Upper lobe of left lung (tissue), 6 donors: ENCODE measurements at regions not wholly inside any gene's neighbourhood (a gene's known extent, or its start where the extent isn't known, plus 50 kb on each side); places are given as distances from the start of the nearest gene placed in this dataset.

Source experiments
- ATAC-seq, 2 donors: fragments of 200-7000 bp; cut with Tn5 transposase; one replicate each; pipeline ENCODE4 v1.9.1; 2022; ENCODE audit warnings: mild to moderate bottlenecking in 2 of 2, moderate library complexity in 2 of 2; ENCODE audit not compliant: low FRiP score in 2 of 2
- DNase-seq, 2 donors: peaks; one replicate each; pipeline ENCODE4 v3.0.0-alpha.2; 2019 to 2020
- H3K27ac ChIP-seq, 4 donors: fragments of 200-600 bp; sonication (generic); one replicate each; pipeline ENCODE4 v1.5.1; 2016 to 2019
- H3K27me3 ChIP-seq, 4 donors: fragments of 200-600 bp; sonication (generic); one replicate each; pipeline ENCODE4 v1.5.1; 2017 to 2019
- H3K36me3 ChIP-seq, 4 donors: fragments of 200-600 bp; sonication (generic); one replicate each; pipeline ENCODE4 v1.5.1; 2016 to 2019
- H3K4me1 ChIP-seq, 4 donors: fragments of 200-600 bp; sonication (generic); one replicate each; pipeline ENCODE4 v1.5.1; 2018 to 2019
- H3K4me3 ChIP-seq, 4 donors: fragments of 200-600 bp; sonication (generic); one replicate each; pipeline ENCODE4 v1.5.1; 2017 to 2019; ENCODE audit warnings: mild to moderate bottlenecking in 2 of 4, moderate library complexity in 1 of 4
- H3K9me3 ChIP-seq, 4 donors: fragments of 200-600 bp; sonication (generic); one replicate each; pipeline ENCODE4 v1.5.1; 2018 to 2019
- CTCF ChIP-seq, 6 experiments: fragments of 450-650 bp in 4 of 6; fragments of 200-600 bp in 2 of 6; sonication (generic) in 2 of 6; IDR thresholded peaks; one replicate each; pipeline ENCODE4 v1.5.1; 2016 to 2019; ENCODE audit warnings: antibody characterized with exemption in 6 of 6
- EP300 ChIP-seq, 4 donors: sonication (generic); formaldehyde crosslinking; IDR thresholded peaks; one replicate each; pipeline ENCODE4 v1.5.1; 2017; ENCODE audit warnings: antibody characterized with exemption in 4 of 4, control low read depth in 2 of 4
- POLR2A ChIP-seq, 4 donors: fragments of 450-650 bp; IDR thresholded peaks; one replicate each; pipeline ENCODE4 v1.5.1; 2016 to 2017; ENCODE audit warnings: antibody characterized with exemption in 4 of 4, mild to moderate bottlenecking in 2 of 4
- POLR2AphosphoS5 ChIP-seq, 2 donors: sonication (generic); formaldehyde crosslinking; IDR thresholded peaks; one replicate each; pipeline ENCODE4 v1.5.1; 2017; ENCODE audit warnings: antibody characterized with exemption in 2 of 2
- WGBS, 2 donors: methylation state at CpG; one replicate each; pipeline ENCODE4 v1.1.5; 2017 to 2018; 5-methylcytosine and 5-hydroxymethylcytosine counted together
- donor health status: DM: no; HTN: no; CAD: no; lungs with moderate emphysema.
- donor health status: DM: no; HTN: yes; CAD: no; lungs with severe emphysema.

GRCh38 chr12:107144441-107144840, 51.1 kb upstream of the CRY1 start:
- no peaks in the 10 kb centered on the region for H3K36me3 ChIP-seq
- no peaks in the 10 kb centered on the region for H3K4me1 ChIP-seq
- TF ChIP-seq POLR2A (IDR thresholded peaks at IDR 0.05) (no peak), CTCF (IDR thresholded peaks at IDR 0.05) (no peak), POLR2AphosphoS5 (IDR thresholded peaks at IDR 0.05) (no peak), EP300 (IDR thresholded peaks at IDR 0.05) (no peak)
- WGBS, 2 donors = 86 to 87% methylated on average over 7 of the region's 7 CpGs
- DNase-seq (no peak), ATAC-seq (no peak)
- no peak overlapping the region for H3K27ac ChIP-seq
- H3K9me3 ChIP-seq = no peaks in the 10 kb centered on the region
- H3K27me3 ChIP-seq = no peaks in the 10 kb centered on the region
- no peak overlapping the region for H3K4me3 ChIP-seq

GRCh38 chr12:107144990-107145389, 51.6 kb upstream of the CRY1 start:
- WGBS, 2 donors = 45 to 66% methylated on average over 2 of the region's 2 CpGs
- DNase-seq (no peak), ATAC-seq (no peak)
- Histone ChIP-seq H3K4me3 (no peak overlapping the region), H3K27ac (no peak overlapping the region), H3K27me3 (no peaks in the 10 kb centered on the region), H3K4me1 (no peaks in the 10 kb centered on the region), H3K36me3 (no peaks in the 10 kb centered on the region), H3K9me3 (no peaks in the 10 kb centered on the region)
- TF ChIP-seq CTCF (IDR thresholded peaks at IDR 0.05) (no peak), POLR2AphosphoS5 (IDR thresholded peaks at IDR 0.05) (no peak), EP300 (IDR thresholded peaks at IDR 0.05) (no peak), POLR2A (IDR thresholded peaks at IDR 0.05) (no peak)

- Histone ChIP-seq H3K27ac (no peak overlapping the region), H3K4me1 (no peaks in the 10 kb centered on the region), H3K9me3 (no peaks in the 10 kb centered on the region), H3K4me3 (no peak overlapping the region), H3K27me3 (no peaks in the 10 kb centered on the region), H3K36me3 (no peaks in the 10 kb centered on the region)
- WGBS, 2 donors = 55 to 64% methylated on average over 6 of the region's 6 CpGs
- DNase-seq = no peak
- ATAC-seq = no peak
- TF ChIP-seq POLR2AphosphoS5 (IDR thresholded peaks at IDR 0.05) = no peak
- TF ChIP-seq POLR2A (IDR thresholded peaks at IDR 0.05) = no peak
- no peak for TF ChIP-seq EP300 (IDR thresholded peaks at IDR 0.05)
- no peak for TF ChIP-seq CTCF (IDR thresholded peaks at IDR 0.05)
These were observed 52.0 kb upstream of the CRY1 start for GRCh38 chr12:107145397-107145796.

GRCh38 chr12:107148107-107148506, 54.8 kb upstream of the CRY1 start:
- no peaks in the 10 kb centered on the region for H3K36me3 ChIP-seq
- no peaks in the 10 kb centered on the region for H3K4me1 ChIP-seq
- no peak overlapping the region for H3K27ac ChIP-seq
- 58 to 63% methylated on average over 2 of the region's 2 CpGs for WGBS, 2 donors
- TF ChIP-seq CTCF (IDR thresholded peaks at IDR 0.05) (no peak), EP300 (IDR thresholded peaks at IDR 0.05) (no peak), POLR2AphosphoS5 (IDR thresholded peaks at IDR 0.05) (no peak), POLR2A (IDR thresholded peaks at IDR 0.05) (no peak)
- H3K4me3 ChIP-seq = no peak overlapping the region
- no peaks in the 10 kb centered on the region for H3K27me3 ChIP-seq
- no peak for ATAC-seq
- DNase-seq = no peak
- no peaks in the 10 kb centered on the region for H3K9me3 ChIP-seq

GRCh38 chr12:107152315-107152714, 59.0 kb upstream of the CRY1 start:
- Histone ChIP-seq H3K9me3 (no peaks in the 10 kb centered on the region), H3K27ac (no peak overlapping the region), H3K4me3 (no peak overlapping the region), H3K36me3 (no peaks in the 10 kb centered on the region), H3K27me3 (no peaks in the 10 kb centered on the region), H3K4me1 (no peaks in the 10 kb centered on the region)
- ATAC-seq (no peak), DNase-seq (no peak)
- 77 to 80% methylated on average over 3 of the region's 3 CpGs for WGBS, 2 donors
- TF ChIP-seq EP300 (IDR thresholded peaks at IDR 0.05) (no peak), POLR2AphosphoS5 (IDR thresholded peaks at IDR 0.05) (no peak), POLR2A (IDR thresholded peaks at IDR 0.05) (no peak), CTCF (IDR thresholded peaks at IDR 0.05) (no peak)
